ENCODE measurements at regions not wholly inside any gene's neighbourhood (a gene's known extent, or its start where the extent isn't known, plus 50 kb on each side); places are given as distances from the start of the nearest gene placed in this dataset.

- TF ChIP-seq CTCF (conservative IDR thresholded peaks at IDR 0.05), result no peak
- no peak for TF ChIP-seq ZFX (IDR thresholded peaks at IDR 0.05)
- H3K27ac ChIP-seq, result no peak overlapping the region
Observed at GRCh38 chr2:235141411-235142128, 189.8 kb downstream of the SH3BP4 start.

GRCh38 chr2:235142601-235143000 is 190.8 kb downstream of the SH3BP4 start:
- no peak overlapping the region for H3K27ac ChIP-seq
- TF ChIP-seq CTCF (conservative IDR thresholded peaks at IDR 0.05), result no peak

GRCh38 chr2:235143789-235144188 is 192.0 kb downstream of the SH3BP4 start:
- no peak for TF ChIP-seq ZFX (IDR thresholded peaks at IDR 0.05)
- TF ChIP-seq CTCF (conservative IDR thresholded peaks at IDR 0.05), result no peak
- H3K27ac ChIP-seq, result no peak overlapping the region

- TF ChIP-seq ZFX (IDR thresholded peaks at IDR 0.05) (no peak), CTCF (conservative IDR thresholded peaks at IDR 0.05) (no peak)
- no peak overlapping the region for H3K27ac ChIP-seq
Observed at GRCh38 chr2:235144291-235144690, 192.5 kb downstream of the SH3BP4 start.

GRCh38 chr2:235146206-235146605 is 194.4 kb downstream of the SH3BP4 start:
- H3K27ac ChIP-seq, result no peak overlapping the region
- TF ChIP-seq ZFX (IDR thresholded peaks at IDR 0.05) (no peak), CTCF (conservative IDR thresholded peaks at IDR 0.05) (no peak)

GRCh38 chr2:235146871-235147565 is 195.2 kb downstream of the SH3BP4 start:
- no peak overlapping the region for H3K27ac ChIP-seq
- TF ChIP-seq CTCF (conservative IDR thresholded peaks at IDR 0.05) (no peak), ZFX (IDR thresholded peaks at IDR 0.05) (no peak)
